ENCODE measurements at regions not wholly inside any gene's neighbourhood (a gene's known extent, or its start where the extent isn't known, plus 50 kb on each side); places are given as distances from the start of the nearest gene placed in this dataset.
A peak's percentile ranks its signal among the peaks of the same experiment; 100 is the strongest.
"Not testable (repeated sequence)": the region's sequence is repeated elsewhere in the genome, so short reads cannot be mapped to it uniquely, and the experiment has no call there.

DNA sequence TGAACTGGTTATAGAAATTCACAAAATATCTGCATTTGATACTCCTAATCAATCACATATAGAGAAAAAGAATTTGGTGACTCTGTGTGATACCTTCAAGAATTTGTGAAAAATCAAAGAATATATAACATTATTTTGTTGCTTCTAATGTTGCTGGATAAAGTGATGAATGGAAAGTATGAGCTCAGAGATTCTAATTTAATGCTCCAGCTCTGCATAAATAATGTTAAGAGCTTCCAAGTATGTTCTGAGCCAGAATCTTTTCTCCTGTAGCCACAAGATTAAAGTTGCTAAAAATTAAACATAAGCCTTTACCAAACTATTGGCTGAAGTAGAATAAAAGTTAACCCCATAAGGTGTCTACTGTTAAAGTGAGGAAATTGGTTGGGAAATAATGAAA lies 294.7 kb upstream of the CT83 start:
- no peaks in the 10 kb centered on the region for H3K4me1 ChIP-seq (ENCODE audit: control insufficient read depth, insufficient read depth, low read length)
- H3K27ac ChIP-seq (ENCODE audit: low read depth, low read length) = no peak overlapping the region
- no peaks in the 10 kb centered on the region for H3K27me3 ChIP-seq (ENCODE audit: control insufficient read depth, insufficient read depth, low read length)
- H3K9ac ChIP-seq (ENCODE audit: low read depth, low read length) = no peak overlapping the region
- H3K4me3 ChIP-seq (ENCODE audit: low read depth, low read length) = no peak overlapping the region
- H3K9me3 ChIP-seq (ENCODE audit: control insufficient read depth, insufficient read depth, low read length) = no peaks in the 10 kb centered on the region
- no peaks in the 10 kb centered on the region for H3K36me3 ChIP-seq (ENCODE audit: control insufficient read depth, insufficient read depth, low read length)

DNA sequence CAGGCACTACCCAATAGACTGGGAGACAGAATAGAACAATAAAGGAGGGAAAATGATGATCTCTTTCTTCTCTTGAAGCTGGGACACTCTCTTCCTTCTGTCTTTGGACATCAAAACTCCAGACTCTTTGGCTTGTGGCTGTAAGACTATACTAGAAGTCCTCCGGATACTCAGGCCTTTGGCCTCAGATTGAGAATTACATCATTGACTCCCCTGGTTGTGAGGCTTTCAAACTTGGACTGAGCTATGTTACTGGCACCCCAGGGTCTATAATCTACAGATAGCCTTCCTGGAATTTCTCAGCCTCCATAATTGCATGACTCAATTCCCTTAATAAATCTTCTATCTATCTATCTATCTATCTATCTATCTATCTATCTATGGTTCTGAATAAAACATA lies 294.2 kb upstream of the CT83 start:
- Histone ChIP-seq H3K36me3 (ENCODE audit: control insufficient read depth, insufficient read depth, low read length) (no peaks in the 10 kb centered on the region), H3K4me1 (ENCODE audit: control insufficient read depth, insufficient read depth, low read length) (no peaks in the 10 kb centered on the region), H3K9me3 (ENCODE audit: control insufficient read depth, insufficient read depth, low read length) (no peaks in the 10 kb centered on the region), H3K9ac (ENCODE audit: low read depth, low read length) (no peak overlapping the region), H3K4me3 (ENCODE audit: low read depth, low read length) (no peak overlapping the region), H3K27me3 (ENCODE audit: control insufficient read depth, insufficient read depth, low read length) (no peaks in the 10 kb centered on the region), H3K27ac (ENCODE audit: low read depth, low read length) (no peak overlapping the region)

DNA sequence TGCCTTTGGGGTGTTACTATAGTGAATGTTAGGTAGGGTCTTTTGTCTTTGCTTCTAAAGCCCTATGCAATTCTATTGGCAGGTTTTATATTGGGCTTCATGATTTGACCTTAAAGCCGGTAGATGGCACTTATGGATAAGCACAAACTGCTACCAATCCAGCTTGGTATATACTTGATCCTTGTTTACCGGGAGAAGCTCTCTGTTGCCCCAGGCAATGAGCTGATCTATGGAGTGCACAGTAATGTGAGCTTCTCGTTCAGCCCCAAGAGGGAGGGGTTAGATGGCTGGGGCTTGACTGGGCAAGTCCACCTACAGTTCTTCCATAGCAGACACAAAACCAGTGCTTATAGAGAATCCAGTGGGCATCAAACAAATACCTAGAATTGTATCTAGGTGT lies 287.2 kb upstream of the CT83 start:
- no peak overlapping the region for H3K9ac ChIP-seq (ENCODE audit: low read depth, low read length)
- H3K27ac ChIP-seq (ENCODE audit: low read depth, low read length) = no peak overlapping the region
- H3K9me3 ChIP-seq (ENCODE audit: control insufficient read depth, insufficient read depth, low read length) = no peaks in the 10 kb centered on the region
- H3K36me3 ChIP-seq (ENCODE audit: control insufficient read depth, insufficient read depth, low read length) = no peaks in the 10 kb centered on the region
- no peaks in the 10 kb centered on the region for H3K4me1 ChIP-seq (ENCODE audit: control insufficient read depth, insufficient read depth, low read length)
- H3K4me3 ChIP-seq (ENCODE audit: low read depth, low read length) = no peak overlapping the region
- H3K27me3 ChIP-seq (ENCODE audit: control insufficient read depth, insufficient read depth, low read length) = no peaks in the 10 kb centered on the region

DNA sequence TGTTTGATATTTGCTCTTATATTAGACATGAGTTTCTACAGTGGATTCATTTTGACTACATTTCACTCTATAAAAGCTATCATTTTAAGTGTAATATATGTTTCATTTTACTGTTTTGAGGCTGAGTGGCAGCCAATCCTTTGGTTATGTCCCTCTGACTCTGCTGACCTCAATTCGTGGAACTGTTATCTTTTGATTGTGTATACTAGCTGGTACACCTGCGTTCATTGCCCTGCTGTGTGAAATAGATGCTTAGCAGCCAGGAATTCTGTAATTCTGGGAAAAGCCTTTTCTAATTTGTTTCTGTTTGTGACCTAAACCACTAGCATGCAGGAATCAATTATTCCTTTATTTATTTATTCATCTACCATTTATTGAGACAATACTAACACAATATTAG lies 269.4 kb upstream of the CT83 start:
- Histone ChIP-seq H3K36me3 (ENCODE audit: control insufficient read depth, insufficient read depth, low read length) (no peaks in the 10 kb centered on the region), H3K4me1 (ENCODE audit: control insufficient read depth, insufficient read depth, low read length) (no peaks in the 10 kb centered on the region), H3K27ac (ENCODE audit: low read depth, low read length) (no peak overlapping the region), H3K27me3 (ENCODE audit: control insufficient read depth, insufficient read depth, low read length) (no peaks in the 10 kb centered on the region), H3K9me3 (ENCODE audit: control insufficient read depth, insufficient read depth, low read length) (no peaks in the 10 kb centered on the region; the same call in 1 of the 2 replicates), H3K9ac (ENCODE audit: low read depth, low read length) (no peak overlapping the region), H3K4me3 (ENCODE audit: low read depth, low read length) (no peak overlapping the region)

DNA sequence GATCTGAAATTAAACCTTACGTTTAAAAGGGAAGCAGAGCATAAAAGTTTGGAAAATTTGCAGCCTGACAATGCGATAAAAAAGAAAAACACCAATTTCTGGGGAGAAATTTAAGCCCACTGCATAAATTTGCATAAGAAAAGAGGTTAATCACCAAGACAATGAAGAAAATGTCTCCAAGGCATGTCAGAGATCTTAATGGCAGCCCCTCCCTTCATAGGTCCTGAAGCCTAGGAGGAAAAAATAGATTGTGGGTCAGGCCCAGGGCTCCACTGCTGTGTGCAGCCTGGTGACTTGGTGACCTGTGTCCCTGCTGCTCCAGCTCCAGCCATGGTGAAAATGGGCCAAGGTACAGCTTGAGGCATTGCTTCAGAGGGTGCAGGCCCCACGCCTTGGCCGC lies 264.0 kb upstream of the CT83 start:
- Histone ChIP-seq H3K27me3 (ENCODE audit: control insufficient read depth, insufficient read depth, low read length) (no peaks in the 10 kb centered on the region), H3K4me1 (ENCODE audit: control insufficient read depth, insufficient read depth, low read length) (peaks cover 8% of the 10 kb centered on the region; the same call in 1 of the 2 replicates), H3K4me3 (ENCODE audit: low read depth, low read length) (no peak overlapping the region), H3K36me3 (ENCODE audit: control insufficient read depth, insufficient read depth, low read length) (no peaks in the 10 kb centered on the region), H3K9me3 (ENCODE audit: control insufficient read depth, insufficient read depth, low read length) (peaks cover 6% of the 10 kb centered on the region; the same call in 1 of the 2 replicates), H3K27ac (ENCODE audit: low read depth, low read length) (peak overlapping the region; percentile 79), H3K9ac (ENCODE audit: low read depth, low read length) (no peak overlapping the region)

DNA sequence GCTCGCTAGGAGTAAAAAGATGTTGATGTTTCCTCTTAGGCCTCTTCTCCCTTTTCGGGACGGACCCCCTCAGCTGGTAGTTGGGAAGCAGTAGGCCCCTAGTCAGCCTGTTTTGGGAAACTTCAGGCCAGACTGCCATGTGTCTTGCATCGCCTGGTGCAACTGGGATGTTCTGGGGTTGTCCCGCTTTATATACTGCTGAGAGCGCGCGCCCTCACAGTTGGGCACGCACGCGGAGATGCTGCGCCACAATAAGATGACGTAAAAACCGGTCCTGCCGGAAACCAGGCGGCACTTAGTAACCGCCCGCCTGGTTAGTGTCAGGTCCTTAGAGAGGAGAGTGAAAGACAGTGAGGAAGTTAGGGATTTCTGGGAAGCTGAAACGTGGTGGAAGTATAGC lies 231.3 kb upstream of the CT83 start:
- Histone ChIP-seq H3K4me3 (ENCODE audit: low read depth, low read length) (no peak overlapping the region), H3K4me1 (ENCODE audit: control insufficient read depth, insufficient read depth, low read length) (no peaks in the 10 kb centered on the region), H3K9me3 (ENCODE audit: control insufficient read depth, insufficient read depth, low read length) (no peaks in the 10 kb centered on the region), H3K9ac (ENCODE audit: low read depth, low read length) (no peak overlapping the region), H3K27me3 (ENCODE audit: control insufficient read depth, insufficient read depth, low read length) (no peaks in the 10 kb centered on the region), H3K36me3 (ENCODE audit: control insufficient read depth, insufficient read depth, low read length) (no peaks in the 10 kb centered on the region), H3K27ac (ENCODE audit: low read depth, low read length) (no peak overlapping the region)

DNA sequence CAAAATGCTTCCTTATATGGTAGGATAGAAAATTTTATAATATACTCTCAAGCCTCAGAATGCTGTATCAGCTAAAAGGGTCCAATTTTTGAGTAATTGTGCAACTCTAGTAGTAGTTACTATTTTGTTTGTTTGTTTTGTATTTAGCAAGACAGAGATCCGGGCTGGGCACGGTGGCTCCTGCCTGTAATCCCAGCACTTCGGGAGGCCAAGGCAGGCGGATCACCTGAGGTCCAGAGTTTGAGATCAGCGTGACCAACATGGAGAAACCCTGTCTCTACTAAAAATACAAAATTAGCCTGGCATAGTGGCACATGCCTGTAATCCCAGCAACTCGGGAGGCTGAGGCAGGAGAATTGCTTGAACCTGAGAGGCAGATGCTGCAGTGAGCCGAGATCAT lies 216.8 kb upstream of the CT83 start:
- not testable (repeated sequence) for H3K27ac ChIP-seq (ENCODE audit: low read depth, low read length); H3K27me3 ChIP-seq (ENCODE audit: control insufficient read depth, insufficient read depth, low read length)

DNA sequence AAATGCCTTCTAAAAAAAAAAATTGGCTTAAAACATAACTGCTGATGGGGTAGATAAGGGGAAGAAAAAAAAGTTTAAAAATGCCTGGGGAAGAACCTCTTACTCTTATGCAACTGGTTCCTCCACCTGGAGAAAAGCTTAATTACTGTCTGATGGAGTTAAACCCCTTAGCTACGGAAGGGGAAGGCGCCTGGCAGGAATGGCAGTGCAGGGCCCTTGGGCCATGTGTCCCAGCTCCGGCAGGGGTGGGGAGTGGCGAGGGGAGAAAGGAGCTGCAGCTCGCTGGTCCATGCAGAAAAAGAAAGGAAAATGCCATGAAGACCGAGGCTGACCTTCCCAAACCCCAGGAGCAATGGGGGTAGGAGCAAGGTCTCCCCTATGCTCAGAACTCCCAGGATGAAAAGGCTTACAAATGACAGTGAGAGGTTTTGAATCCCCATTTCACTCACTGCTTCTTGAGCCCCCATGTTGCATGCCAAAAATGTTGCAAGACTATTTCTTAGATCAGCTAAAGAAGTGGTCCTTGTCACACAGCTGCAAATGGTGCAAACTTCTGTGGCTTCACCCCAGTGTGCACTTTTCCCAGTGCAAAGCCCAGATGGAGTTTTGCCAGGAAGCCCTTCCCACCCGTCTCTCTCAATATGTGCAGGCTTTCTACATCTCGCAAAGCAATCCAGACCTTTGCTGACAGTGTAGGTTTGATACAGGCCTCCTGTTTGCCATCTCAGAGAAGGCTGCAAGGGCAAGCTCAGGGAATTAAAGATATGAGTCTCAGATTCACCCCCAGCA lies 204.8 kb upstream of the CT83 start:
- H3K4me1 ChIP-seq (ENCODE audit: control insufficient read depth, insufficient read depth, low read length) = peaks cover 3% of the 10 kb centered on the region; the same call in 1 of the 2 replicates
- H3K36me3 ChIP-seq (ENCODE audit: control insufficient read depth, insufficient read depth, low read length) = no peaks in the 10 kb centered on the region
- H3K27ac ChIP-seq (ENCODE audit: low read depth, low read length) = no peak overlapping the region
- H3K27me3 ChIP-seq (ENCODE audit: control insufficient read depth, insufficient read depth, low read length) = no peaks in the 10 kb centered on the region
- no peak overlapping the region for H3K9ac ChIP-seq (ENCODE audit: low read depth, low read length)
- H3K9me3 ChIP-seq (ENCODE audit: control insufficient read depth, insufficient read depth, low read length) = no peaks in the 10 kb centered on the region; the same call in 1 of the 2 replicates
- no peak overlapping the region for H3K4me3 ChIP-seq (ENCODE audit: low read depth, low read length)

More for the DNA sequence above, 216.8 kb upstream of the CT83 start:
- not testable (repeated sequence) for H3K36me3 ChIP-seq (ENCODE audit: control insufficient read depth, insufficient read depth, low read length); H3K9ac ChIP-seq (ENCODE audit: low read depth, low read length); H3K4me1 ChIP-seq (ENCODE audit: control insufficient read depth, insufficient read depth, low read length); H3K9me3 ChIP-seq (ENCODE audit: control insufficient read depth, insufficient read depth, low read length); H3K4me3 ChIP-seq (ENCODE audit: low read depth, low read length)

DNA sequence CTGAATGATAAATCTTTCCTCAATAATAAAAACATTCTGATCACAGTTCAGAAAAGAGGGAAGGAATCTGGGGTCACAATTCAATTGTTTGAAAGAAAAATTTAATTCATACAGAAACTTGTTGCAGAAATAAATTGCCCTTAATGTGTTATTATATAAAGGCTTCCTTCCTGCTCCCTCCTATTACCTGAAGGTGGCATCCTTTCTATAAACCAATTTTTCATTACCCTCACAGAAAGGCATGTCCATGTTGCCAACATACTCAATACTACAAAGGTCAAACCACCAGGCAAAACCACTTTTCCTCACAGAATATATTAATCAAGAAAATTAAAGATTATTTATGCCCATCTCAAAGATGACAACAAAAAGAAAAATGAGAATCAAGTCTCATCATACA lies 194.3 kb upstream of the CT83 start:
- no peak overlapping the region for H3K9ac ChIP-seq (ENCODE audit: low read depth, low read length)
- no peaks in the 10 kb centered on the region for H3K9me3 ChIP-seq (ENCODE audit: control insufficient read depth, insufficient read depth, low read length)
- H3K27ac ChIP-seq (ENCODE audit: low read depth, low read length) = no peak overlapping the region
- H3K4me1 ChIP-seq (ENCODE audit: control insufficient read depth, insufficient read depth, low read length) = 0 out of 2 replicates have a peak, but pooled peaks cover 4% of the 10 kb centered on the region
- no peaks in the 10 kb centered on the region for H3K36me3 ChIP-seq (ENCODE audit: control insufficient read depth, insufficient read depth, low read length)
- H3K27me3 ChIP-seq (ENCODE audit: control insufficient read depth, insufficient read depth, low read length) = no peaks in the 10 kb centered on the region
- no peak overlapping the region for H3K4me3 ChIP-seq (ENCODE audit: low read depth, low read length)

DNA sequence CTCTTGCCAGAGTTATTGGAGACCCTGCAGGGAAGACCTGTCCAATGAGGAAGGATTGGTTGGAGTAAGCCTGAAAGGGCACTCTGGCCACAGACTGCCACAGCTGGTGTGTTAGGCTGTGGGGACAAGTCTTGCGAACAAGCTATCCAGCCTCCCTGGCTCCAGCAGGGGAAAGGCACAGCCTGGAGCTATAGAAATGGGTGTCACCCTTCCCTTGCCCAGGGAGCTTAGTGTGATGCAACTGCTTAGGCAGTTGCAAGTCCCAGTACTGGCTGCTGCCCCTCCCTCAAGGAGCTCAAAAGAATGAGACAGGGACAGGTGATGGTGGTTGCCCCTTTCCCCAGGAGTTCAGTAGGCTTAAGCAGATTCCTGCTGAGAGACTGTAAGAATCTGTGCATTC lies 165.7 kb upstream of the CT83 start:
- no peaks in the 10 kb centered on the region for H3K27me3 ChIP-seq (ENCODE audit: control insufficient read depth, insufficient read depth, low read length)
- no peaks in the 10 kb centered on the region for H3K36me3 ChIP-seq (ENCODE audit: control insufficient read depth, insufficient read depth, low read length)
- no peak overlapping the region for H3K4me3 ChIP-seq (ENCODE audit: low read depth, low read length)
- H3K9me3 ChIP-seq (ENCODE audit: control insufficient read depth, insufficient read depth, low read length) = no peaks in the 10 kb centered on the region
- H3K27ac ChIP-seq (ENCODE audit: low read depth, low read length) = no peak overlapping the region
- no peak overlapping the region for H3K9ac ChIP-seq (ENCODE audit: low read depth, low read length)
- H3K4me1 ChIP-seq (ENCODE audit: control insufficient read depth, insufficient read depth, low read length) = no peaks in the 10 kb centered on the region

DNA sequence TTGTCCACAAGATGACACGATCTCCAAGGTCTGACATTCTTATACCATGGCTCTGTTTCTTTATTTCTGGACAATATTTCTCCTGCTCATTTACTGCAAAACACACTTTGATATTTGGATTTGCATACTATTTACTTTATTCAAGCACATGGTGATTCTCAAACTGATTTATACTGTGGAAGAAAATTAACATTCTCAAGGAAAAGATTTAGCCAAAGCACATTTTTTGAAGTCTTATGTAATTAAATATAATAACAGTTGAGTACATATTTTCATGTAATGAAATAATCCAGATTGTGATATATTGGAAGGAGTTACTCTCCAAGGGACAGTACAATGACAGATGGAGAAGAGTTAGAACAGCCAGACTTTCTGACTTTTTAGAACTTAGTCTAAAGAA lies 155.8 kb upstream of the CT83 start:
- no peaks in the 10 kb centered on the region; the same call in 1 of the 2 replicates for H3K27me3 ChIP-seq (ENCODE audit: control insufficient read depth, insufficient read depth, low read length)
- no peaks in the 10 kb centered on the region for H3K9me3 ChIP-seq (ENCODE audit: control insufficient read depth, insufficient read depth, low read length)
- no peaks in the 10 kb centered on the region for H3K36me3 ChIP-seq (ENCODE audit: control insufficient read depth, insufficient read depth, low read length)
- no peaks in the 10 kb centered on the region for H3K4me1 ChIP-seq (ENCODE audit: control insufficient read depth, insufficient read depth, low read length)
- H3K27ac ChIP-seq (ENCODE audit: low read depth, low read length) = no peak overlapping the region
- no peak overlapping the region for H3K4me3 ChIP-seq (ENCODE audit: low read depth, low read length)
- H3K9ac ChIP-seq (ENCODE audit: low read depth, low read length) = no peak overlapping the region

Data from HUES48 (cell line).